ENCODE measurements at regions not wholly inside any gene's neighbourhood (a gene's known extent, or its start where the extent isn't known, plus 50 kb on each side); places are given as distances from the start of the nearest gene placed in this dataset.

GRCh38 chr1:170351366-170351946, 180.5 kb upstream of the GORAB start:
- no peak overlapping the region for H3K27ac Mint-ChIP-seq (ENCODE audit: unreplicated experiment)

GRCh38 chr1:170354246-170354645, 177.7 kb upstream of the GORAB start:
- TF ChIP-seq CTCF (conservative IDR thresholded peaks at IDR 0.05) = no peak
- H3K27me3 Mint-ChIP-seq (ENCODE audit: low read depth) = peaks cover 4% of the 10 kb centered on the region
- no peak for DNase-seq (ENCODE audit: low read depth, low spot score)
- H3K9me3 Mint-ChIP-seq = no peaks in the 10 kb centered on the region
- H3K4me3 Mint-ChIP-seq = no peak overlapping the region
- no peaks in the 10 kb centered on the region for H3K36me3 Mint-ChIP-seq (ENCODE audit: low read depth)
- no peaks in the 10 kb centered on the region for H3K4me1 Mint-ChIP-seq
- H3K27ac Mint-ChIP-seq (ENCODE audit: unreplicated experiment) = no peak overlapping the region

More at GRCh38 chr1:170351366-170351946, 180.5 kb upstream of the GORAB start:
- Mint-ChIP-seq H3K36me3 (ENCODE audit: low read depth) (no peaks in the 10 kb centered on the region), H3K27me3 (ENCODE audit: low read depth) (peaks cover 5% of the 10 kb centered on the region), H3K4me1 (no peaks in the 10 kb centered on the region), H3K9me3 (no peaks in the 10 kb centered on the region), H3K4me3 (no peak overlapping the region)
- TF ChIP-seq CTCF (conservative IDR thresholded peaks at IDR 0.05) = no peak
- DNase-seq (ENCODE audit: low read depth, low spot score) = no peak

GRCh38 chr1:170354690-170355089, 177.3 kb upstream of the GORAB start:
- TF ChIP-seq CTCF (conservative IDR thresholded peaks at IDR 0.05) = no peak
- no peak overlapping the region for H3K27ac Mint-ChIP-seq (ENCODE audit: unreplicated experiment)
- H3K36me3 Mint-ChIP-seq (ENCODE audit: low read depth) = no peaks in the 10 kb centered on the region
- no peak overlapping the region for H3K4me3 Mint-ChIP-seq
- no peaks in the 10 kb centered on the region for H3K4me1 Mint-ChIP-seq
- H3K27me3 Mint-ChIP-seq (ENCODE audit: low read depth) = peaks cover 3% of the 10 kb centered on the region
- no peak for DNase-seq (ENCODE audit: low read depth, low spot score)
- no peaks in the 10 kb centered on the region for H3K9me3 Mint-ChIP-seq

- Mint-ChIP-seq H3K4me1 (no peaks in the 10 kb centered on the region), H3K9me3 (no peaks in the 10 kb centered on the region), H3K27ac (ENCODE audit: unreplicated experiment) (no peak overlapping the region), H3K36me3 (ENCODE audit: low read depth) (no peaks in the 10 kb centered on the region), H3K27me3 (ENCODE audit: low read depth) (peaks cover 3% of the 10 kb centered on the region), H3K4me3 (no peak overlapping the region)
- no peak for TF ChIP-seq CTCF (conservative IDR thresholded peaks at IDR 0.05)
- no peak for DNase-seq (ENCODE audit: low read depth, low spot score)
Observed at GRCh38 chr1:170355267-170355801, 176.6 kb upstream of the GORAB start.

GRCh38 chr1:170356585-170356984, 175.4 kb upstream of the GORAB start:
- Mint-ChIP-seq H3K4me1 (no peaks in the 10 kb centered on the region), H3K4me3 (no peak overlapping the region), H3K27me3 (ENCODE audit: low read depth) (no peaks in the 10 kb centered on the region), H3K27ac (ENCODE audit: unreplicated experiment) (no peak overlapping the region), H3K9me3 (no peaks in the 10 kb centered on the region), H3K36me3 (ENCODE audit: low read depth) (no peaks in the 10 kb centered on the region)
- no peak for DNase-seq (ENCODE audit: low read depth, low spot score)
- no peak for TF ChIP-seq CTCF (conservative IDR thresholded peaks at IDR 0.05)

Measured in neural crest cell (in vitro differentiated cells).